Keratinocyte (primary cell): ENCODE measurements at regions not wholly inside any gene's neighbourhood (a gene's known extent, or its start where the extent isn't known, plus 50 kb on each side); places are given as distances from the start of the nearest gene placed in this dataset.

Source experiments
- EZH2 ChIP-seq: IDR thresholded peaks from one replicate; pipeline ENCODE4 v1.6.1; 2012; ENCODE audit warnings: inconsistent platforms, mild to moderate bottlenecking, low read length, moderate library complexity
- TF ChIP-seq, protein P1 (sequence below), 3 experiments: IDR thresholded peaks in 1 of 3; conservative IDR thresholded peaks in 1 of 3; optimal IDR thresholded peaks in 1 of 3; 2 replicates in 2 of 3; 3 replicates in 1 of 3; pipeline versions ENCODE3 to v1.5.1; 2011; ENCODE audit warnings: low read length in 3 of 3, mild to moderate bottlenecking in 3 of 3, moderate library complexity in 2 of 3, control low read depth in 1 of 3, inconsistent platforms in 1 of 3; ENCODE audit not compliant: insufficient read depth in 2 of 3; ENCODE audit errors: extremely low read depth in 1 of 3

- TF ChIP-seq, protein P1, sequence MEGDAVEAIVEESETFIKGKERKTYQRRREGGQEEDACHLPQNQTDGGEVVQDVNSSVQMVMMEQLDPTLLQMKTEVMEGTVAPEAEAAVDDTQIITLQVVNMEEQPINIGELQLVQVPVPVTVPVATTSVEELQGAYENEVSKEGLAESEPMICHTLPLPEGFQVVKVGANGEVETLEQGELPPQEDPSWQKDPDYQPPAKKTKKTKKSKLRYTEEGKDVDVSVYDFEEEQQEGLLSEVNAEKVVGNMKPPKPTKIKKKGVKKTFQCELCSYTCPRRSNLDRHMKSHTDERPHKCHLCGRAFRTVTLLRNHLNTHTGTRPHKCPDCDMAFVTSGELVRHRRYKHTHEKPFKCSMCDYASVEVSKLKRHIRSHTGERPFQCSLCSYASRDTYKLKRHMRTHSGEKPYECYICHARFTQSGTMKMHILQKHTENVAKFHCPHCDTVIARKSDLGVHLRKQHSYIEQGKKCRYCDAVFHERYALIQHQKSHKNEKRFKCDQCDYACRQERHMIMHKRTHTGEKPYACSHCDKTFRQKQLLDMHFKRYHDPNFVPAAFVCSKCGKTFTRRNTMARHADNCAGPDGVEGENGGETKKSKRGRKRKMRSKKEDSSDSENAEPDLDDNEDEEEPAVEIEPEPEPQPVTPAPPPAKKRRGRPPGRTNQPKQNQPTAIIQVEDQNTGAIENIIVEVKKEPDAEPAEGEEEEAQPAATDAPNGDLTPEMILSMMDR (optimal IDR thresholded peaks at IDR 0.05 in 1 of 3, IDR thresholded peaks at IDR 0.05 in 1 of 3, conservative IDR thresholded peaks at IDR 0.05 in 1 of 3; ENCODE audit: extremely low read depth in 1 of 3, insufficient read depth in 2 of 3, low read length in 3 of 3): peak in 2 of 3 experiments; percentile 10 to 40
- no peak for TF ChIP-seq EZH2
These were observed 199.9 kb upstream of the FN1 start for GRCh38 chr2:215635788-215636139.
